Fibroblast of lung (primary cell): ENCODE measurements at regions not wholly inside any gene's neighbourhood (a gene's known extent, or its start where the extent isn't known, plus 50 kb on each side); places are given as distances from the start of the nearest gene placed in this dataset.

Experiments used
- DNase-seq, 2 donors: peaks; one replicate each; pipeline versions ENCODE4 v3.0.0 to v3.0.0-alpha.2; 2010; ENCODE audit warnings: low read depth in 2 of 2
- H2AFZ ChIP-seq: 2 replicates; pipeline ENCODE4 v1.5.1; 2012; ENCODE audit warnings: low read length, control low read depth, inconsistent platforms
- H3K27ac ChIP-seq: 2 replicates; pipeline ENCODE4 v1.5.1; 2011; ENCODE audit warnings: low read length, control low read depth; ENCODE audit not compliant: insufficient read depth
- H3K27me3 ChIP-seq: 2 replicates; pipeline ENCODE4 v1.5.1; 2011; ENCODE audit warnings: mild to moderate bottlenecking, low read length; ENCODE audit not compliant: control insufficient read depth, insufficient read depth
- H3K36me3 ChIP-seq: 2 replicates; pipeline ENCODE4 v1.5.1; 2011; ENCODE audit warnings: low read length; ENCODE audit not compliant: control insufficient read depth, insufficient read depth
- H3K4me1 ChIP-seq: 2 replicates; pipeline ENCODE4 v1.5.1; 2011; ENCODE audit warnings: low read length; ENCODE audit not compliant: control insufficient read depth, insufficient read depth; ENCODE audit errors: extremely low read depth
- H3K4me2 ChIP-seq: 2 replicates; pipeline ENCODE4 v1.5.1; 2011; ENCODE audit warnings: low read length, control low read depth; ENCODE audit not compliant: insufficient read depth; ENCODE audit errors: extremely low read depth
- H3K4me3 ChIP-seq, 4 experiments: fragments of 200-600 bp in 1 of 4; sonication (generic) in 1 of 4; replicated peaks in 1 of 4; 2 replicates each; pipeline ENCODE4 v1.5.1; 2011 to 2016; ENCODE audit warnings: low read length in 4 of 4, low read depth in 3 of 4, mild to moderate bottlenecking in 3 of 4, control low read depth in 2 of 4, inconsistent platforms in 1 of 4, mixed read lengths in 1 of 4; ENCODE audit not compliant: insufficient read depth in 1 of 4; ENCODE audit errors: control extremely low read depth in 1 of 4
- H3K79me2 ChIP-seq: 2 replicates; pipeline ENCODE4 v1.5.1; 2012; ENCODE audit warnings: mild to moderate bottlenecking, low read length, inconsistent platforms; ENCODE audit not compliant: control insufficient read depth, insufficient read depth
- H3K9ac ChIP-seq: 2 replicates; pipeline ENCODE4 v1.5.1; 2011; ENCODE audit warnings: mild to moderate bottlenecking, low read length, control low read depth; ENCODE audit not compliant: insufficient read depth
- H3K9me3 ChIP-seq: 2 replicates; pipeline ENCODE4 v1.5.1; 2012; ENCODE audit warnings: low read depth, low read length; ENCODE audit not compliant: control insufficient read depth, insufficient read depth
- H4K20me1 ChIP-seq: 2 replicates; pipeline ENCODE4 v1.5.1; 2011; ENCODE audit warnings: low read length; ENCODE audit not compliant: control insufficient read depth, insufficient read depth; ENCODE audit errors: extremely low read depth
- CTCF ChIP-seq, 2 donors: IDR thresholded peaks in 1 of 2; conservative IDR thresholded peaks in 1 of 2; 1 replicate in 1 of 2; 2 replicates in 1 of 2; pipeline ENCODE4 v1.5.1; 2011 to 2012; ENCODE audit warnings: low read length in 2 of 2, control low read depth in 1 of 2, inconsistent platforms in 1 of 2, low read depth in 1 of 2, mild to moderate bottlenecking in 1 of 2
- EZH2 ChIP-seq: IDR thresholded peaks from 2 replicates; pipeline ENCODE4 v1.5.1; 2012; ENCODE audit warnings: low read length, control low read depth, mild to moderate bottlenecking; ENCODE audit errors: missing control alignments

GRCh38 chr13:34028496-34029442 is 210.8 kb downstream of the RFC3 start:
- Histone ChIP-seq H2AFZ (no peak overlapping the region), H3K9me3 (no peaks in the 10 kb centered on the region), H3K79me2 (no peaks in the 10 kb centered on the region), H3K4me2 (no peak overlapping the region), H3K27ac (no peak overlapping the region), H3K4me1 (no peaks in the 10 kb centered on the region), H3K36me3 (no peaks in the 10 kb centered on the region), H4K20me1 (no peaks in the 10 kb centered on the region), H3K27me3 (no peaks in the 10 kb centered on the region), H3K9ac (no peak overlapping the region), H3K4me3 (no peak overlapping the region)
- no peak for DNase-seq
- no peak for TF ChIP-seq EZH2
- TF ChIP-seq CTCF (conservative IDR thresholded peaks at IDR 0.05 in 1 of 2, IDR thresholded peaks at IDR 0.05 in 1 of 2; ENCODE audit: low read depth in 1 of 2, low read length in 2 of 2) = no peak

GRCh38 chr13:34030782-34031181 is 212.8 kb downstream of the RFC3 start:
- Histone ChIP-seq H3K27me3 (no peaks in the 10 kb centered on the region), H3K79me2 (no peaks in the 10 kb centered on the region), H3K4me3 (no peak overlapping the region), H3K9me3 (no peaks in the 10 kb centered on the region), H3K4me1 (no peaks in the 10 kb centered on the region), H4K20me1 (no peaks in the 10 kb centered on the region), H3K36me3 (no peaks in the 10 kb centered on the region), H2AFZ (no peak overlapping the region), H3K27ac (no peak overlapping the region), H3K4me2 (no peak overlapping the region), H3K9ac (no peak overlapping the region)
- DNase-seq = no peak
- TF ChIP-seq CTCF (conservative IDR thresholded peaks at IDR 0.05 in 1 of 2, IDR thresholded peaks at IDR 0.05 in 1 of 2; ENCODE audit: low read depth in 1 of 2, low read length in 2 of 2) = no peak
- TF ChIP-seq EZH2 = no peak

- Histone ChIP-seq H3K9ac (no peak overlapping the region), H3K27me3 (no peaks in the 10 kb centered on the region), H2AFZ (no peak overlapping the region), H3K79me2 (no peaks in the 10 kb centered on the region), H3K4me2 (no peak overlapping the region), H3K4me3 (no peak overlapping the region), H4K20me1 (no peaks in the 10 kb centered on the region), H3K27ac (no peak overlapping the region), H3K4me1 (no peaks in the 10 kb centered on the region), H3K9me3 (no peaks in the 10 kb centered on the region), H3K36me3 (no peaks in the 10 kb centered on the region)
- TF ChIP-seq EZH2 (no peak), CTCF (conservative IDR thresholded peaks at IDR 0.05 in 1 of 2, IDR thresholded peaks at IDR 0.05 in 1 of 2; ENCODE audit: low read depth in 1 of 2, low read length in 2 of 2) (no peak)
- DNase-seq = no peak
Measured at GRCh38 chr13:34031610-34032009, 213.7 kb downstream of the RFC3 start.
